BJ (cell line): ENCODE measurements at regions not wholly inside any gene's neighbourhood (a gene's known extent, or its start where the extent isn't known, plus 50 kb on each side); places are given as distances from the start of the nearest gene placed in this dataset.

Source experiments
- CTCF ChIA-PET: fragments of 350-600 bp; formaldehyde crosslinking; extraction: SDS; loops from one replicate; lab custom pipeline; 2021; ENCODE audit warnings: antibody characterized with exemption, inconsistent platforms; lab: Yijun Ruan, JAX
- POLR2A ChIA-PET: fragments of 300-600 bp; sonication (Branson Sonifier 250); formaldehyde crosslinking; extraction: SDS; loops from one replicate; lab custom pipeline; 2021; ENCODE audit warnings: antibody characterized with exemption; lab: Charles Lee
- DNase-seq: peaks from one replicate; pipeline ENCODE4 v3.0.0-alpha.2; 2011; ENCODE audit warnings: low read depth
- H3K27me3 ChIP-seq: 2 replicates; pipeline ENCODE4 v1.6.0; 2011; ENCODE audit warnings: low read length; ENCODE audit not compliant: control insufficient read depth, insufficient read depth
- H3K36me3 ChIP-seq: 2 replicates; pipeline ENCODE4 v1.5.1; 2011; ENCODE audit warnings: low read length; ENCODE audit not compliant: control insufficient read depth, insufficient read depth
- H3K4me3 ChIP-seq: 2 replicates; pipeline ENCODE4 v1.5.1; 2011; ENCODE audit warnings: low read depth, mild to moderate bottlenecking, control low read depth, low read length
- TF ChIP-seq, protein P1 (sequence below): IDR thresholded peaks from 2 replicates; pipeline ENCODE4 v1.5.1; 2011; ENCODE audit warnings: low read depth, mild to moderate bottlenecking, control low read depth, inconsistent platforms, low read length, moderate library complexity; ENCODE audit not compliant: insufficient read depth

DNA sequence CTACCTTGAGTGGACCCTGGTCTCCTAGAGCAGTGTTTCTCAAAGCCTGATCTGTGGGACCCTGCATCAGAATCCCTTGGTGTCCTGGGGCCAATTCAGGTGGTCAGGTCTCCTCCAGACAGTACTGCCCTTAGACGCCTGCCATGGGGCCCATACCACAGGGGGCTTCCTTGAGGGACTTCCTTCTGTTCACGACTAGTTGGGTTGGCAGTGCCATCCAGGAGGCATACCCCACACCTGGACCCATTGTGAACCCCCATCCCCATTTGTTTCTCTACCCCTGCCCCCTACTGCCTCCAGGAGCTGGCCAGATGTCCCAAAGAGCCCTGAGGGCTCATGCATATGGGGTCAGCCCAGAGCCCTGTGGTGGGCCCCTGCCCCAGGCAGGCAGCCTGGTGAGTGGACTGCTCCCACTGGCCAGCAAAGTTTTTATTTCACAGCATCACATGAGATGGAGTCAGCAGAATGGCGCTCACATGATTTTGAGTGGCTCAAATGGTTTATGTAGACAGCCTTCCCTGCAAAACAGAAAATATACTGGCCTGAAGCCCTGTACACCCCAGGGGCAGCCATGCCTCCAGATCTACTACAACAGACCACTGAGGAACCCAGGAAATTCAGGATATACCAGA lies 259.9 kb upstream of the ZMIZ1 start:
- POLR2A ChIA-PET: no interaction called here

DNA sequence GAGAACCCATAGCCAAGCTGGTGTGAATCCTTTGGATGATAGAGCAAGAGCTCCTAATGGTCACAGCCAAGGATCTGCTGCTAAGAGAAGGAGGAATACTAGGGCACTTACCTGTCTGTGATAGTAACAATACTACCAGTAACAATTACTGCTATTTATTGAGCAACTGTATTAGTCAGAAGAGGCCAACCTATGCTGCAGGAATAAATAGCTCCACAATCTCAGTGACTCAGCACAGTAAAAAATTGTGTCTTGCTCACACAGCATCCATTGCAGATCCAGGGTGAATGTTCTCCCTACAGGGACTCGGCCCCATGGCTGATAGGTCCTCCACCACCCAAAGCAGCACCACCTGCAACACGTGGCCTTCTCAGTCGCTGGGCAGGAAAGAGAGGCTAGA lies 257.6 kb upstream of the ZMIZ1 start:
- POLR2A ChIA-PET: no interaction called here
- no peak overlapping the region for H3K4me3 ChIP-seq
- TF ChIP-seq, protein P1, sequence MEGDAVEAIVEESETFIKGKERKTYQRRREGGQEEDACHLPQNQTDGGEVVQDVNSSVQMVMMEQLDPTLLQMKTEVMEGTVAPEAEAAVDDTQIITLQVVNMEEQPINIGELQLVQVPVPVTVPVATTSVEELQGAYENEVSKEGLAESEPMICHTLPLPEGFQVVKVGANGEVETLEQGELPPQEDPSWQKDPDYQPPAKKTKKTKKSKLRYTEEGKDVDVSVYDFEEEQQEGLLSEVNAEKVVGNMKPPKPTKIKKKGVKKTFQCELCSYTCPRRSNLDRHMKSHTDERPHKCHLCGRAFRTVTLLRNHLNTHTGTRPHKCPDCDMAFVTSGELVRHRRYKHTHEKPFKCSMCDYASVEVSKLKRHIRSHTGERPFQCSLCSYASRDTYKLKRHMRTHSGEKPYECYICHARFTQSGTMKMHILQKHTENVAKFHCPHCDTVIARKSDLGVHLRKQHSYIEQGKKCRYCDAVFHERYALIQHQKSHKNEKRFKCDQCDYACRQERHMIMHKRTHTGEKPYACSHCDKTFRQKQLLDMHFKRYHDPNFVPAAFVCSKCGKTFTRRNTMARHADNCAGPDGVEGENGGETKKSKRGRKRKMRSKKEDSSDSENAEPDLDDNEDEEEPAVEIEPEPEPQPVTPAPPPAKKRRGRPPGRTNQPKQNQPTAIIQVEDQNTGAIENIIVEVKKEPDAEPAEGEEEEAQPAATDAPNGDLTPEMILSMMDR: no peak
- peaks cover 12% of the 10 kb centered on the region for H3K27me3 ChIP-seq
- no peak for DNase-seq
- CTCF ChIA-PET: interaction anchor here (1.5 kb wide), 1 partner anchor 34 kb away, joined by 4 read pairs; no protein-coding TSS in a partner anchor
- no peaks in the 10 kb centered on the region for H3K36me3 ChIP-seq

More for the DNA sequence above, 259.9 kb upstream of the ZMIZ1 start:
- H3K36me3 ChIP-seq: no peaks in the 10 kb centered on the region
- peaks cover 11% of the 10 kb centered on the region for H3K27me3 ChIP-seq
- no peak for DNase-seq
- TF ChIP-seq, protein P1: no peak
- CTCF ChIA-PET: no interaction called here
- H3K4me3 ChIP-seq: no peak overlapping the region

DNA sequence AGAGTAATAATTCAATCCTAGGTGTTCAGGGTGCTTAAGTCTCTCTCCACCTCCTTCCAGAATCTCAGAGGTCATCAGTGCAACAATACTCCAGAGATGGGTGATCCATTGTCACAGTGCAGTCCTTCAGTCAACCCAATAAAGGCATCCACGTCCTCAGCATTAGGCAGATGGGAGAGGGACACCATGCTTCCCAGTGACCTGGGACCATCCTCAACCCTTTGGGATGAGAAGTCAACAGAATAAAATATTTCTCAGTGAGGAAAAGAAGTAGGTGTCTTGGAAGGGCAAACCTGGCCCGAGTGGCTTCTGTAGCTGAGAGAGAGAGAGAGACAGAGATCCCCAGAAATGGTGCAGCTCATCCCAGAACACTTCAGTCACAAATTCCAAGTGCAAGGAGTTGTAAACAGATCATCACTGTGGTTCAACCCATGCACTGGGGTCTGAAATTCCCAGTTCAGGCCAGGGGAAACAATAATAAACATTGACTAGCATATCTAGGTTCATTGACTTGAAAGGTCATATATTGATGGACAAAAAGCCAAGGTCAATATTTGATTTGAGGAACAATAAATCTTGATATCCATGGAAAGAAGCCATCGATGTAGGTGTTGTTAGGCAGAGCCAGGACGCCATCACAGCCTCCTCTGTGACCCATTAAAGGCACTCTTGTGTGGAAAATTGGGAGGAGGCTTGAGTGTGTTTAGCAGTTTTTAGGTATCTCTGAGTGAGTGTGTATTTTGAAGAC lies 256.0 kb upstream of the ZMIZ1 start:
- TF ChIP-seq, protein P1: no peak
- POLR2A ChIA-PET: no interaction called here
- CTCF ChIA-PET: interaction anchor here (0.6 to 1.6 kb wide), 2 partner anchors 8 to 292 kb away, joined by 3 to 5 read pairs; no protein-coding TSS in a partner anchor
- H3K36me3 ChIP-seq: no peaks in the 10 kb centered on the region
- peaks cover 12% of the 10 kb centered on the region for H3K27me3 ChIP-seq
- DNase-seq: no peak
- no peak overlapping the region for H3K4me3 ChIP-seq

DNA sequence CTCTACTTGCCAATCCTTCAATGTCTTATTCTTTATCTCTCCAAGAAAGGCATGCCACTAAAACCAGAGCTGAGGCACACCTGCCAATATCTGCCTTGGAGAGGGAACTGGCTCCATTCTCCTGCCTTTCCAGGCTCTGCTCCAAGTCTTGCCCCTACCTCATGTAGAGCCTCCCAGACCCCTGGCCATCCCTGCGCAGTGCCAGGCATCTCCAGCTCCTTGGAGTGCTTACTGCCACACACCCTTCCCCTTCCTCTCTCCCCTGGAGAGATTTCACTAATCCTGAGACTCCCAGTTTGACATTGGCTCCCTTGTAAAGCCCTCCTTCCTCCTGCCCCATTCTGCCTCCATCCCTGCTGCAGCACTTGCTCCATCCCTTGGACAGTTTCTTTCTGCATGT lies 255.2 kb upstream of the ZMIZ1 start:
- peaks cover 12% of the 10 kb centered on the region for H3K27me3 ChIP-seq
- no peaks in the 10 kb centered on the region for H3K36me3 ChIP-seq
- CTCF ChIA-PET: no interaction called here
- TF ChIP-seq, protein P1: no peak
- no peak for DNase-seq
- POLR2A ChIA-PET: interaction anchor here (0.5 kb wide), 1 partner anchor 125 kb away, joined by 3 read pairs; no protein-coding TSS in a partner anchor
- no peak overlapping the region for H3K4me3 ChIP-seq

DNA sequence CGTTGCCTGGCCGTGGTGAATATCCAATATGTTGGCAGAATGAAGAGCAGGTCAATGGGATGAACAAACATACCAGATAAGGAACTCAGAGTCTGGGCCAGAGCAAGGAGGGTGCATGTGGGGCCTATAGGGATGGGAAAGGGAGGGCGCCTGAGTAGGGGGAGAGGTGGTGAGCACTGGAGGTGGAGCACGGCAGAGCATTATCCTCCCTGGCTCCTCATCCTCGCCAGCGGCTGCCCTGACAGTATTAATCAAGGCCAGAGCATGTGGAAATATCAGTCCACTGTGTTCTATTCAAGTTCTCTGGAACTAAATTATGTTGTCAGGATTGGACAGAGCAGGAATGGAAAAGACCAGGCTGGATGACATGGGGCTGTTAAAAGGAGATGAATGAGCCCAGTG lies 254.8 kb upstream of the ZMIZ1 start:
- ChIA-PET POLR2A (interaction anchor here (0.5 kb wide), 1 partner anchor 125 kb away, joined by 3 read pairs; no protein-coding TSS in a partner anchor), CTCF (no interaction called here)
- H3K36me3 ChIP-seq: no peaks in the 10 kb centered on the region
- H3K27me3 ChIP-seq: peaks cover 12% of the 10 kb centered on the region
- no peak overlapping the region for H3K4me3 ChIP-seq
- DNase-seq: no peak
- TF ChIP-seq, protein P1: no peak
